NCI-H1436 treated with DMSO at 0.1 percent for 48 hours (cell line): ENCODE measurements at regions not wholly inside any gene's neighbourhood (a gene's known extent, or its start where the extent isn't known, plus 50 kb on each side); places are given as distances from the start of the nearest gene placed in this dataset.

ENCODE experiments used
- DNase-seq: peaks from one replicate; lab custom pipeline; 2025; lab: John Stamatoyannopoulos, UW

- no peak for DNase-seq
Measured at GRCh38 chr9:20197976-20198685, 409.3 kb upstream of the SLC24A2 start.

- DNase-seq: no peak
Measured at GRCh38 chr9:20191228-20191840, 402.5 kb upstream of the SLC24A2 start.

- DNase-seq: no peak
Measured at GRCh38 chr9:20189871-20190270, 401.0 kb upstream of the SLC24A2 start.

- no peak for DNase-seq
Measured at GRCh38 chr9:20188616-20189369, 400.0 kb upstream of the SLC24A2 start.

- no peak for DNase-seq
Measured at GRCh38 chr9:20187318-20187717, 398.5 kb upstream of the SLC24A2 start.

GRCh38 chr9:20186823-20187222, 398.0 kb upstream of the SLC24A2 start:
- DNase-seq: no peak

GRCh38 chr9:20186231-20186630, 397.4 kb upstream of the SLC24A2 start:
- DNase-seq: no peak

- no peak for DNase-seq
Measured at GRCh38 chr9:20184541-20184940, 395.7 kb upstream of the SLC24A2 start.

- no peak for DNase-seq
Measured at GRCh38 chr9:20178679-20179078, 389.8 kb upstream of the SLC24A2 start.

GRCh38 chr9:20178197-20178596, 389.4 kb upstream of the SLC24A2 start:
- DNase-seq: no peak

- DNase-seq: no peak
Measured at GRCh38 chr9:20170122-20170521, 381.3 kb upstream of the SLC24A2 start.

- DNase-seq: no peak
Measured at GRCh38 chr9:20152151-20152725, 363.4 kb upstream of the SLC24A2 start.

- no peak for DNase-seq
Measured at GRCh38 chr9:20148416-20148815, 359.6 kb upstream of the SLC24A2 start.

- DNase-seq: no peak
Measured at GRCh38 chr9:20144197-20144596, 355.4 kb upstream of the SLC24A2 start.

- DNase-seq: peak; percentile 57
Measured at GRCh38 chr9:20139763-20140290, 351.0 kb upstream of the SLC24A2 start.

GRCh38 chr9:20138841-20139240, 350.0 kb upstream of the SLC24A2 start:
- no peak for DNase-seq

GRCh38 chr9:20138116-20138515, 349.3 kb upstream of the SLC24A2 start:
- DNase-seq: no peak

GRCh38 chr9:20137425-20137824, 348.6 kb upstream of the SLC24A2 start:
- no peak for DNase-seq

- DNase-seq: no peak
Measured at GRCh38 chr9:20135119-20135697, 346.4 kb upstream of the SLC24A2 start.

- DNase-seq: no peak
Measured at GRCh38 chr9:20125727-20126126, 336.9 kb upstream of the SLC24A2 start.

- DNase-seq: no peak
Measured at GRCh38 chr9:20119566-20119965, 330.7 kb upstream of the SLC24A2 start.

GRCh38 chr9:20117986-20118385, 329.1 kb upstream of the SLC24A2 start:
- no peak for DNase-seq
